HCT116 (cell line): ENCODE measurements at regions not wholly inside any gene's neighbourhood (a gene's known extent, or its start where the extent isn't known, plus 50 kb on each side); places are given as distances from the start of the nearest gene placed in this dataset.

Experiments
- ATAC-seq: fragments of 200-7000 bp; cut with Tn5 transposase; 2 replicates; pipeline ENCODE4 v1.9.1; 2020; ENCODE audit warnings: mild to moderate bottlenecking, moderate library complexity
- BruUV-seq: library from RNA; stranded (reverse); fragments of 400-500 nt; replicated peaks from 2 replicates; lab custom pipeline; 2021; lab: Mats Ljungman, UMichigan
- CTCF ChIA-PET: fragments of 300-600 bp; sonication (Branson Sonifier 250); formaldehyde crosslinking; loops from one replicate; lab custom pipeline; 2021; ENCODE audit warnings: antibody characterized with exemption; lab: Charles Lee
- POLR2A ChIA-PET: fragments of 300-600, 350-600 bp; sonication (Branson Sonifier 250); formaldehyde crosslinking; loops from one replicate; lab custom pipeline; 2021; ENCODE audit warnings: antibody characterized with exemption; lab: Charles Lee
- RAD21 ChIA-PET, 2 experiments: fragments of 300-600 bp; sonication (Branson Sonifier 250); formaldehyde crosslinking; loops; one replicate each; lab custom pipeline; 2023; ENCODE audit warnings: low total read pairs in 2 of 2; ENCODE audit not compliant: uncharacterized antibody in 2 of 2, unreplicated experiment in 2 of 2, low non-redundant PET in 1 of 2; lab: Charles Lee
- DNase-seq: peaks from one replicate; pipeline ENCODE4 v3.0.0-alpha.2; 2010; ENCODE audit warnings: low read depth, low spot score
- H2AFZ ChIP-seq: fragments of 200-600 bp; shearing (Covaris generic), sonication (generic); 2 replicates; pipeline ENCODE4 v1.6.1; 2017; ENCODE audit warnings: low read depth, mixed run types, mixed read lengths, antibody characterized with exemption, low read length; ENCODE audit not compliant: poor library complexity, severe bottlenecking
- H3K27ac ChIP-seq: 2 replicates; pipeline ENCODE4 v1.5.1; 2012; ENCODE audit warnings: low read depth, low read length
- H3K27me3 ChIP-seq: fragments of 200-600 bp; sonication (generic); 2 replicates; pipeline ENCODE4 v1.6.1; 2016; ENCODE audit warnings: mixed run types, low read length, mixed read lengths; ENCODE audit not compliant: insufficient read depth
- H3K36me3 ChIP-seq, 2 experiments: fragments of 200-500 bp in 1 of 2; fragments of 200-600 bp in 1 of 2; sonication (Bioruptor generic) in 1 of 2; sonication (generic) in 1 of 2; 2 replicates each; pipeline versions ENCODE4 v1.5.1 to v1.6.1; 2014 to 2016; ENCODE audit warnings: low read length in 2 of 2, inconsistent platforms in 1 of 2, mixed read lengths in 1 of 2, mixed run types in 1 of 2; ENCODE audit not compliant: insufficient read depth in 2 of 2, control insufficient read depth in 1 of 2
- H3K4me1 ChIP-seq, 2 experiments: fragments of 200-600 bp in 1 of 2; sonication (generic) in 1 of 2; 2 replicates each; pipeline versions ENCODE4 v1.5.1 to v1.6.1; 2012 to 2017; ENCODE audit warnings: low read length in 2 of 2, inconsistent platforms in 1 of 2, mild to moderate bottlenecking in 1 of 2, mixed read lengths in 1 of 2, mixed run types in 1 of 2, moderate library complexity in 1 of 2; ENCODE audit not compliant: insufficient read depth in 2 of 2, control insufficient read depth in 1 of 2
- H3K4me2 ChIP-seq: fragments of 200-600 bp; sonication (generic); 2 replicates; pipeline ENCODE4 v1.6.1; 2017; ENCODE audit warnings: mixed run types, low read length, mixed read lengths
- H3K4me3 ChIP-seq, 2 experiments: fragments of 200-600 bp in 1 of 2; sonication (generic) in 1 of 2; replicated peaks in 1 of 2; 2 replicates each; pipeline ENCODE4 v1.5.1; 2011 to 2016; ENCODE audit warnings: low read length in 2 of 2, control low read depth in 1 of 2, low read depth in 1 of 2, mild to moderate bottlenecking in 1 of 2, mixed read lengths in 1 of 2, mixed run types in 1 of 2
- H3K79me2 ChIP-seq: fragments of 200-600 bp; sonication (generic); 2 replicates; pipeline ENCODE4 v1.6.1; 2017; ENCODE audit warnings: mild to moderate bottlenecking, mixed run types, low read length, moderate library complexity, mixed read lengths; ENCODE audit not compliant: insufficient read depth
- H3K9ac ChIP-seq: fragments of 200-600 bp; sonication (generic); 2 replicates; pipeline ENCODE4 v1.6.1; 2016; ENCODE audit warnings: low read length, mixed read lengths
- H3K9me2 ChIP-seq: fragments of 200-600 bp; sonication (generic), shearing (Covaris generic); 2 replicates; pipeline ENCODE4 v1.6.1; 2017; ENCODE audit warnings: mixed run types, mild to moderate bottlenecking, moderate library complexity; ENCODE audit not compliant: insufficient read depth
- H3K9me3 ChIP-seq, 2 experiments: fragments of 200-500 bp in 1 of 2; fragments of 200-600 bp in 1 of 2; sonication (Bioruptor generic) in 1 of 2; sonication (generic) in 1 of 2; 2 replicates each; pipeline ENCODE4 v1.6.1; 2014 to 2017; ENCODE audit warnings: low read length in 2 of 2, mixed read lengths in 2 of 2, inconsistent platforms in 1 of 2, low read depth in 1 of 2, mild to moderate bottlenecking in 1 of 2, mixed run types in 1 of 2, moderate library complexity in 1 of 2; ENCODE audit not compliant: control insufficient read depth in 1 of 2, insufficient read depth in 1 of 2
- H4K20me1 ChIP-seq: fragments of 200-600 bp; sonication (generic), shearing (Covaris generic); 2 replicates; pipeline ENCODE4 v1.6.1; 2017; ENCODE audit warnings: mixed run types, mild to moderate bottlenecking, moderate library complexity; ENCODE audit not compliant: insufficient read depth
- EZH2phosphoT487 ChIP-seq: fragments of 200-600 bp; IDR thresholded peaks from 2 replicates; pipeline ENCODE4 v1.6.1; 2018; ENCODE audit warnings: antibody characterized with exemption, borderline replicate concordance
- FOSL1 ChIP-seq: IDR thresholded peaks from 2 replicates; pipeline ENCODE4 v1.6.1; 2012; ENCODE audit warnings: low read depth
- POLR2AphosphoS5 ChIP-seq: IDR thresholded peaks from 2 replicates; pipeline ENCODE4 v1.6.1; 2011; ENCODE audit warnings: mild to moderate bottlenecking, low read depth, low read length, moderate library complexity
- RAD21 ChIP-seq: IDR thresholded peaks from 2 replicates; pipeline ENCODE4 v1.6.1; 2012; ENCODE audit warnings: low read depth, mild to moderate bottlenecking
- SRF ChIP-seq: IDR thresholded peaks from 2 replicates; pipeline ENCODE4 v1.6.1; 2012; ENCODE audit warnings: low read depth
- TCF7L2 ChIP-seq: IDR thresholded peaks from 2 replicates; pipeline ENCODE4 v1.7.0; 2011; ENCODE audit warnings: borderline replicate concordance, inconsistent platforms; ENCODE audit not compliant: insufficient read depth, insufficient read length; ENCODE audit errors: extremely low read depth
- ZFX ChIP-seq: fragments of 450-650 bp; IDR thresholded peaks from 2 replicates; pipeline ENCODE4 v1.6.1; 2017
- intact Hi-C: fragments of 100-400 bp; cut with micrococcal nuclease; formaldehyde crosslinking; loops from 2 replicates; pipeline ENCODE4 v1.10.0; 2022
- TF ChIP-seq, protein P1 (sequence below), 3 experiments: fragments of 200-600 bp in 1 of 3; sonication (generic) in 1 of 3; IDR thresholded peaks in 2 of 3; conservative IDR thresholded peaks in 1 of 3; 2 replicates each; pipeline ENCODE4 v1.5.1; 2012 to 2017; ENCODE audit warnings: low read depth in 2 of 3, low read length in 2 of 3, antibody characterized with exemption in 1 of 3, borderline replicate concordance in 1 of 3, control low read depth in 1 of 3, mild to moderate bottlenecking in 1 of 3, mixed read lengths in 1 of 3, mixed run types in 1 of 3, moderate library complexity in 1 of 3; ENCODE audit not compliant: insufficient read depth in 1 of 3
- TF ChIP-seq, protein P2 (sequence below): IDR thresholded peaks from 2 replicates; pipeline ENCODE4 v1.6.1; 2011; ENCODE audit warnings: mild to moderate bottlenecking, low read length, moderate library complexity; ENCODE audit not compliant: insufficient replicate concordance; ENCODE audit errors: extremely low read depth
- TF ChIP-seq, protein P3 (sequence below): IDR thresholded peaks from 2 replicates; pipeline ENCODE4 v1.6.1; 2012; ENCODE audit warnings: low read depth

DNA sequence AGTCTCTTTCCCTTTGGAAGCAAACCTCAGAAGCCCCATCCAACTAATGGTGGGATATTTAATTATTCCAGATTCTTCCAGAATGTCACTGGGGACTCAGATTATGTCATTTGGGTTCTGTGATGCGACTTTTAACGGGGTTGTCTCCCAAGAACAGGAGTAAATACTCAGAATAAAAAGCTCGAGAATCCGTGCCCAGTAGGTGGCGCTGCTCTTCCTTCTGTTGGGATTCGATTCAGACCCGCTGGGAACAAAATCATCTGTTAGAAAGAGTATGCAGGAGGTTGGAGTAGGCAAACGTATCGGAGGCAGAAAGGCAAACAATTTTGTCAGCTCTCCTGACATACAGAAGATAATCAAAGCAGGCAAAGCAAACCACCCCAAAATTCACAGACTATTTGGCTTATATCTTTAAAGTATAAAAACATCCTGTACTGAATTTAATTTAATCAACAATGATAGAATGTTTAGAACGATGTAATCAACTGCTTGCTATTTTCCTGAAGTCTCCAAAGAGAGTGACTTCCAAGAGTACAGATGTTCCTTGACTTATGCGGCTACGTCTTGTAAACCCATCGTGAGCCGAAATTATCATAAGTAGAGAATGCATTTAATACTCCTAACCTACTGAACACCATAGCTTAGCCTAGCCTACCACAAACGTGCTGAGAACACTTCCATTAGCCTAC lies 169.8 kb upstream of the RAI14 start:
- no peaks in the 10 kb centered on the region for H3K9me2 ChIP-seq
- no peaks in the 10 kb centered on the region for H3K4me1 ChIP-seq
- peak; percentile 88 for ATAC-seq
- no peak overlapping the region for H3K27ac ChIP-seq
- CTCF ChIA-PET: interaction anchor here (0.6 to 2.1 kb wide), 13 partner anchors 8 to 517 kb away, joined by 3 to 16 read pairs (median 4); partner anchors contain the start of gene RAD1
- intact Hi-C loops: loop anchor here (1.0 kb wide), 2 partner anchors 412 to 517 kb away; no protein-coding TSS in a partner anchor
- no peaks in the 10 kb centered on the region for H3K9me3 ChIP-seq
- no peaks in the 10 kb centered on the region for H3K36me3 ChIP-seq
- no peaks in the 10 kb centered on the region for H3K79me2 ChIP-seq
- no peaks in the 10 kb centered on the region for H4K20me1 ChIP-seq
- no TSS peak for BruUV-seq
- H3K27me3 ChIP-seq: 0 out of 2 replicates have a peak, but pooled peaks cover 6% of the 10 kb centered on the region
- no peak overlapping the region for H3K9ac ChIP-seq
- peak overlapping the region; percentile 1 for H2AFZ ChIP-seq
- DNase-seq: peak; percentile 69
- POLR2A ChIA-PET: no interaction called here
- no peak overlapping the region for H3K4me2 ChIP-seq
- no peak for TF ChIP-seq ZFX
- no peak for TF ChIP-seq FOSL1
- TF ChIP-seq, protein P1, sequence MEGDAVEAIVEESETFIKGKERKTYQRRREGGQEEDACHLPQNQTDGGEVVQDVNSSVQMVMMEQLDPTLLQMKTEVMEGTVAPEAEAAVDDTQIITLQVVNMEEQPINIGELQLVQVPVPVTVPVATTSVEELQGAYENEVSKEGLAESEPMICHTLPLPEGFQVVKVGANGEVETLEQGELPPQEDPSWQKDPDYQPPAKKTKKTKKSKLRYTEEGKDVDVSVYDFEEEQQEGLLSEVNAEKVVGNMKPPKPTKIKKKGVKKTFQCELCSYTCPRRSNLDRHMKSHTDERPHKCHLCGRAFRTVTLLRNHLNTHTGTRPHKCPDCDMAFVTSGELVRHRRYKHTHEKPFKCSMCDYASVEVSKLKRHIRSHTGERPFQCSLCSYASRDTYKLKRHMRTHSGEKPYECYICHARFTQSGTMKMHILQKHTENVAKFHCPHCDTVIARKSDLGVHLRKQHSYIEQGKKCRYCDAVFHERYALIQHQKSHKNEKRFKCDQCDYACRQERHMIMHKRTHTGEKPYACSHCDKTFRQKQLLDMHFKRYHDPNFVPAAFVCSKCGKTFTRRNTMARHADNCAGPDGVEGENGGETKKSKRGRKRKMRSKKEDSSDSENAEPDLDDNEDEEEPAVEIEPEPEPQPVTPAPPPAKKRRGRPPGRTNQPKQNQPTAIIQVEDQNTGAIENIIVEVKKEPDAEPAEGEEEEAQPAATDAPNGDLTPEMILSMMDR (IDR thresholded peaks at IDR 0.05 in 2 of 3, conservative IDR thresholded peaks at IDR 0.05 in 1 of 3; ENCODE audit: borderline replicate concordance in 1 of 3, insufficient read depth in 1 of 3, low read depth in 2 of 3, low read length in 2 of 3): peak; percentile 75 to 86 (median 78); a peak in 5 of 6 replicates
- TF ChIP-seq RAD21: peak; percentile 89
- H3K4me3 ChIP-seq: no peak overlapping the region
- RAD21 ChIA-PET: interaction anchor here (1.1 to 1.6 kb wide), 2 partner anchors 412 kb away, joined by 4 to 5 read pairs; no protein-coding TSS in a partner anchor

DNA sequence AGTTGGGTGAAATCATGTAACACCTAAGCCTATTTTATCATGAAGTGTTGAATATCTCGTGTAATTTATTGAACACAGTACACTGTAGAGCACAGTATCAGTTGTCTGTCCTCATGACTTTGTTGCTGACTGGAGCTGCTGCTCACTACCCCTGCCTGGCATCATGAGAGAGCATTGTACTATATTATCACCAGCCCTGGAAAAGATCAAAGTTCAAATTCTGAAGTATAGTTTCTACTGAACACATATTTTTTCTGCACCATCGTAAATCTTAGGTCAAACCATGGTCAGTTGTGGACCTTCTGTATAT lies 169.3 kb upstream of the RAI14 start:
- Histone ChIP-seq H3K9me3 (no peaks in the 10 kb centered on the region), H3K9me2 (no peaks in the 10 kb centered on the region), H3K79me2 (no peaks in the 10 kb centered on the region), H3K4me1 (no peaks in the 10 kb centered on the region), H3K27me3 (0 out of 2 replicates have a peak, but pooled peaks cover 3% of the 10 kb centered on the region), H3K4me2 (no peak overlapping the region), H3K4me3 (no peak overlapping the region), H2AFZ (no peak overlapping the region), H3K36me3 (no peaks in the 10 kb centered on the region), H4K20me1 (no peaks in the 10 kb centered on the region), H3K9ac (no peak overlapping the region), H3K27ac (no peak overlapping the region)
- BruUV-seq: no TSS peak
- intact Hi-C loops: loop anchor here (1.0 kb wide), 2 partner anchors 411 to 516 kb away; no protein-coding TSS in a partner anchor
- ChIA-PET CTCF (interaction anchor here (1.1 to 2.1 kb wide), 6 partner anchors 13 to 516 kb away, joined by 3 to 16 read pairs (median 8); no protein-coding TSS in a partner anchor), RAD21 (interaction anchor here (1.1 to 1.6 kb wide), 2 partner anchors 411 to 412 kb away, joined by 4 to 5 read pairs; no protein-coding TSS in a partner anchor), POLR2A (no interaction called here)
- DNase-seq (no peak), ATAC-seq (no peak)
- no peak for TF ChIP-seq POLR2AphosphoS5
- TF ChIP-seq, protein P2, sequence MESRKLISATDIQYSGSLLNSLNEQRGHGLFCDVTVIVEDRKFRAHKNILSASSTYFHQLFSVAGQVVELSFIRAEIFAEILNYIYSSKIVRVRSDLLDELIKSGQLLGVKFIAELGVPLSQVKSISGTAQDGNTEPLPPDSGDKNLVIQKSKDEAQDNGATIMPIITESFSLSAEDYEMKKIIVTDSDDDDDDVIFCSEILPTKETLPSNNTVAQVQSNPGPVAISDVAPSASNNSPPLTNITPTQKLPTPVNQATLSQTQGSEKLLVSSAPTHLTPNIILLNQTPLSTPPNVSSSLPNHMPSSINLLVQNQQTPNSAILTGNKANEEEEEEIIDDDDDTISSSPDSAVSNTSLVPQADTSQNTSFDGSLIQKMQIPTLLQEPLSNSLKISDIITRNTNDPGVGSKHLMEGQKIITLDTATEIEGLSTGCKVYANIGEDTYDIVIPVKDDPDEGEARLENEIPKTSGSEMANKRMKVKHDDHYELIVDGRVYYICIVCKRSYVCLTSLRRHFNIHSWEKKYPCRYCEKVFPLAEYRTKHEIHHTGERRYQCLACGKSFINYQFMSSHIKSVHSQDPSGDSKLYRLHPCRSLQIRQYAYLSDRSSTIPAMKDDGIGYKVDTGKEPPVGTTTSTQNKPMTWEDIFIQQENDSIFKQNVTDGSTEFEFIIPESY: no peak
- TF ChIP-seq EZH2phosphoT487: no peak
- TF ChIP-seq, protein P3, sequence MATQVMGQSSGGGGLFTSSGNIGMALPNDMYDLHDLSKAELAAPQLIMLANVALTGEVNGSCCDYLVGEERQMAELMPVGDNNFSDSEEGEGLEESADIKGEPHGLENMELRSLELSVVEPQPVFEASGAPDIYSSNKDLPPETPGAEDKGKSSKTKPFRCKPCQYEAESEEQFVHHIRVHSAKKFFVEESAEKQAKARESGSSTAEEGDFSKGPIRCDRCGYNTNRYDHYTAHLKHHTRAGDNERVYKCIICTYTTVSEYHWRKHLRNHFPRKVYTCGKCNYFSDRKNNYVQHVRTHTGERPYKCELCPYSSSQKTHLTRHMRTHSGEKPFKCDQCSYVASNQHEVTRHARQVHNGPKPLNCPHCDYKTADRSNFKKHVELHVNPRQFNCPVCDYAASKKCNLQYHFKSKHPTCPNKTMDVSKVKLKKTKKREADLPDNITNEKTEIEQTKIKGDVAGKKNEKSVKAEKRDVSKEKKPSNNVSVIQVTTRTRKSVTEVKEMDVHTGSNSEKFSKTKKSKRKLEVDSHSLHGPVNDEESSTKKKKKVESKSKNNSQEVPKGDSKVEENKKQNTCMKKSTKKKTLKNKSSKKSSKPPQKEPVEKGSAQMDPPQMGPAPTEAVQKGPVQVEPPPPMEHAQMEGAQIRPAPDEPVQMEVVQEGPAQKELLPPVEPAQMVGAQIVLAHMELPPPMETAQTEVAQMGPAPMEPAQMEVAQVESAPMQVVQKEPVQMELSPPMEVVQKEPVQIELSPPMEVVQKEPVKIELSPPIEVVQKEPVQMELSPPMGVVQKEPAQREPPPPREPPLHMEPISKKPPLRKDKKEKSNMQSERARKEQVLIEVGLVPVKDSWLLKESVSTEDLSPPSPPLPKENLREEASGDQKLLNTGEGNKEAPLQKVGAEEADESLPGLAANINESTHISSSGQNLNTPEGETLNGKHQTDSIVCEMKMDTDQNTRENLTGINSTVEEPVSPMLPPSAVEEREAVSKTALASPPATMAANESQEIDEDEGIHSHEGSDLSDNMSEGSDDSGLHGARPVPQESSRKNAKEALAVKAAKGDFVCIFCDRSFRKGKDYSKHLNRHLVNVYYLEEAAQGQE: no peak
- TF ChIP-seq TCF7L2: no peak
- no peak for TF ChIP-seq SRF
